ENCODE measurements at regions not wholly inside any gene's neighbourhood (a gene's known extent, or its start where the extent isn't known, plus 50 kb on each side); places are given as distances from the start of the nearest gene placed in this dataset.

DNA sequence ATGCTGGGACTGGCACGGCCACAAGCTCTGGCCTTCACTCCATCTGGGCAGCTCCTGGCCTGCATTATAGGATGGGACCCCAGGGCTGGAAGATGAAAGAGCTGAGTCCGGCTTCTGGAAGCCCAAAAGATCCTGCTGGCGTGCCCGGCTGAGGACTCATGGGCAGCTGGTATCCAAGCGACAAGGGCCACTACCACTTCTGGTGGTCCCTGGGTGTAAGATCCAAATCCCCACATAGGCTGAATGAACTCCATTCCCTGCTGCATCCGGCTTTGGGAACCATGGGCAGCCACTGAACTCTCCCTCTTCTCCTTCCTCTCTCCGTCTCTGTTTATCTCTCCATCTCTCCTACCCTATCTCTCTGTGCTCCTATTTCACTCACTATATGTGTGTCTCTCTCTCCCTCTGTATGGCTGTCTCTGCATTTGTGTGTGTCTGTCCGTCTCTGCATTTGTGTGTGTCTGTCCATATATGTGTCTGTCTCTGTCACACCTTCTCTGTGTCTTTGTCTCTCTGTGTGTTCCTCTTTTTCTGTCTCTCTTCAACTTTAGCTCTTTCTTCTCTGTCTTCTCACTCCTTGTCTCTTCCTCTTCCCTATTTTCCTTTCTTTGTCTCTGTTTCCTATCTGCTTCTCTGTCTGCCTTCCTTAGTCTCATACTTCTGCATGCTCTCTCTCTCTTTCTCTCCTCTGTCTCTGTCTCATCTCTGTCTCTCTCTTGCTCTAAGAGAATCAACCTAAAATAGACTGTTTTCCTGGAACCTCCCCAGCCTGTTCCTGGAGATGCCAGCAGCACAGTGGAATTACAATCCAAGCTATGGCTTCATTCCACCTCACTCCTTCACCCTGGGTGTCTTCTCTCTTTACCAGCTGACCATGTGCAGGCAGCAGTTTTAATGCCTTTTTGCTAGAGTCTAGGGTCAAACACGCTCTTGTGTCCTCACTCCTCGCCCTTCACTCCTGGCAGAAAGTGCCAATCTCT lies 60.4 kb upstream of the IRX6 start:
- H3K4me1 Mint-ChIP-seq (ENCODE audit: low read depth, unreplicated experiment) = no peaks in the 10 kb centered on the region
- Histone ChIP-seq H3K9me3 (ENCODE audit: insufficient read depth, low read depth, low read length) (no peaks in the 10 kb centered on the region), H2AFZ (ENCODE audit: low read depth, low read length) (no peak overlapping the region), H3K36me3 (ENCODE audit: insufficient read depth, low read length) (no peaks in the 10 kb centered on the region), H4K20me1 (ENCODE audit: insufficient read depth, low read length) (no peaks in the 10 kb centered on the region), H3K4me1 (ENCODE audit: insufficient read depth, low read length) (no peaks in the 10 kb centered on the region), H3K79me2 (ENCODE audit: insufficient read depth, low read length) (no peaks in the 10 kb centered on the region), H3K27me3 (ENCODE audit: insufficient read depth, low read length) (no peaks in the 10 kb centered on the region), H3K4me2 (ENCODE audit: low read length) (no peak overlapping the region), H3K27ac (ENCODE audit: low read depth, low read length) (no peak overlapping the region), H3K4me3 (ENCODE audit: insufficient read depth, low read depth, low read length) (no peak overlapping the region), H3K9ac (ENCODE audit: low read length) (no peak overlapping the region)
- no peak for FAIRE-seq
- TF ChIP-seq EZH2 (IDR thresholded peaks at IDR 0.05; ENCODE audit: insufficient read depth, low read length) (no peak), CTCF (IDR thresholded peaks at IDR 0.05; ENCODE audit: insufficient read depth, low read depth, low read length) (no peak)
- peaks cover 38% of the 10 kb centered on the region for H3K27me3 Mint-ChIP-seq (ENCODE audit: low read depth, unreplicated experiment)
- no peak for DNase-seq (ENCODE audit: low read depth)
- H3K36me3 Mint-ChIP-seq (ENCODE audit: low read depth, unreplicated experiment) = no peaks in the 10 kb centered on the region
- no peak overlapping the region for H3K4me3 Mint-ChIP-seq (ENCODE audit: unreplicated experiment)
- H3K27ac Mint-ChIP-seq (ENCODE audit: unreplicated experiment) = no peak overlapping the region
- H3K9me3 Mint-ChIP-seq (ENCODE audit: unreplicated experiment) = no peaks in the 10 kb centered on the region

DNA sequence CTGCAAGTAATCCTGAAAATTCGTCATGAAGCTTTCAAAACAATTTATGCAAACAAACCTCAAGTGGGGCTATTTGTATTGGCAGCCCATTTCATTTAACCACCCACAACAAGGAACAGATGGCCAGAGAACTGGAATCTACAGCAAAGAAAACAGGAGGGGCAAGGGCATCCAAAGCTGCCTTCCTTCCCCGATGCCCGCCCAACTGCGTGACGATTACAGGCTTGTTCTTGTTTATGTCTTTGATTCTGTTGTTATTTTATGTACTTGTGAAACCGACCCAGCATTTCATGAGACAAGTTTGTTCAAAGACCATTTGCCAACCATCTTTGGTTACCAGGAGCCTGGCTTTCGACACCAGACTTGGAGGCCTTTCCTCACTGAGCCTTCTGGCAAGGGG lies 59.1 kb upstream of the IRX6 start:
- Histone ChIP-seq H3K4me3 (ENCODE audit: insufficient read depth, low read depth, low read length) (no peak overlapping the region), H3K27ac (ENCODE audit: low read depth, low read length) (no peak overlapping the region), H3K9ac (ENCODE audit: low read length) (no peak overlapping the region), H2AFZ (ENCODE audit: low read depth, low read length) (no peak overlapping the region), H3K36me3 (ENCODE audit: insufficient read depth, low read length) (no peaks in the 10 kb centered on the region), H3K4me2 (ENCODE audit: low read length) (no peak overlapping the region), H3K4me1 (ENCODE audit: insufficient read depth, low read length) (no peaks in the 10 kb centered on the region), H4K20me1 (ENCODE audit: insufficient read depth, low read length) (no peaks in the 10 kb centered on the region), H3K79me2 (ENCODE audit: insufficient read depth, low read length) (no peaks in the 10 kb centered on the region), H3K27me3 (ENCODE audit: insufficient read depth, low read length) (no peaks in the 10 kb centered on the region), H3K9me3 (ENCODE audit: insufficient read depth, low read depth, low read length) (no peaks in the 10 kb centered on the region)
- Mint-ChIP-seq H3K36me3 (ENCODE audit: low read depth, unreplicated experiment) (no peaks in the 10 kb centered on the region), H3K4me3 (ENCODE audit: unreplicated experiment) (no peak overlapping the region), H3K27ac (ENCODE audit: unreplicated experiment) (no peak overlapping the region), H3K9me3 (ENCODE audit: unreplicated experiment) (no peaks in the 10 kb centered on the region), H3K4me1 (ENCODE audit: low read depth, unreplicated experiment) (no peaks in the 10 kb centered on the region), H3K27me3 (ENCODE audit: low read depth, unreplicated experiment) (peaks cover 43% of the 10 kb centered on the region)
- FAIRE-seq (no peak), DNase-seq (ENCODE audit: low read depth) (no peak)
- no peak for TF ChIP-seq CTCF (IDR thresholded peaks at IDR 0.05; ENCODE audit: insufficient read depth, low read depth, low read length)

- H3K9ac ChIP-seq (ENCODE audit: low read length) = no peak overlapping the region
- no peak overlapping the region for H2AFZ ChIP-seq (ENCODE audit: low read depth, low read length)
- no peaks in the 10 kb centered on the region for H4K20me1 ChIP-seq (ENCODE audit: insufficient read depth, low read length)
- Mint-ChIP-seq H3K4me3 (ENCODE audit: unreplicated experiment) (no peak overlapping the region), H3K36me3 (ENCODE audit: low read depth, unreplicated experiment) (no peaks in the 10 kb centered on the region), H3K9me3 (ENCODE audit: unreplicated experiment) (no peaks in the 10 kb centered on the region), H3K4me1 (ENCODE audit: low read depth, unreplicated experiment) (no peaks in the 10 kb centered on the region), H3K27me3 (ENCODE audit: low read depth, unreplicated experiment) (peaks cover 36% of the 10 kb centered on the region), H3K27ac (ENCODE audit: unreplicated experiment) (no peak overlapping the region)
- H3K27me3 ChIP-seq (ENCODE audit: insufficient read depth, low read length) = no peaks in the 10 kb centered on the region
- no peaks in the 10 kb centered on the region for H3K9me3 ChIP-seq (ENCODE audit: insufficient read depth, low read depth, low read length)
- FAIRE-seq (no peak), DNase-seq (ENCODE audit: low read depth) (no peak)
- H3K27ac ChIP-seq (ENCODE audit: low read depth, low read length) = no peak overlapping the region
- no peak overlapping the region for H3K4me3 ChIP-seq (ENCODE audit: insufficient read depth, low read depth, low read length)
- H3K36me3 ChIP-seq (ENCODE audit: insufficient read depth, low read length) = no peaks in the 10 kb centered on the region
- TF ChIP-seq EZH2 (IDR thresholded peaks at IDR 0.05; ENCODE audit: insufficient read depth, low read length) (no peak), CTCF (IDR thresholded peaks at IDR 0.05; ENCODE audit: insufficient read depth, low read depth, low read length) (no peak)
- no peaks in the 10 kb centered on the region for H3K79me2 ChIP-seq (ENCODE audit: insufficient read depth, low read length)
- no peaks in the 10 kb centered on the region for H3K4me1 ChIP-seq (ENCODE audit: insufficient read depth, low read length)
- no peak overlapping the region for H3K4me2 ChIP-seq (ENCODE audit: low read length)
Observed at GRCh38 chr16:55265926-55266325, 58.1 kb upstream of the IRX6 start.
